Activated T-helper 17 cell treated with anti-CD3 and anti-CD28 coated beads, Interleukin-2, amount 50 U/mL, for 72 hours (primary cell): ENCODE measurements at regions not wholly inside any gene's neighbourhood (a gene's known extent, or its start where the extent isn't known, plus 50 kb on each side); places are given as distances from the start of the nearest gene placed in this dataset.

ENCODE experiments used
- ATAC-seq: fragments of 150-1000 bp; cut with Tn5 transposase; replicated peaks from 2 replicates; pipeline ENCODE4 v1.10.0; 2021; ENCODE audit warnings: mild to moderate bottlenecking, moderate library complexity
- H3K27ac Mint-ChIP-seq: one replicate; pipeline ENCODE4 v1.8.0; 2022; ENCODE audit warnings: mixed read lengths
- H3K27me3 Mint-ChIP-seq: one replicate; pipeline ENCODE4 v1.8.0; 2022; ENCODE audit warnings: mixed read lengths
- H3K36me3 Mint-ChIP-seq: one replicate; pipeline ENCODE4 v1.8.0; 2022; ENCODE audit warnings: low read depth, mild to moderate bottlenecking, mixed read lengths
- H3K4me1 Mint-ChIP-seq: one replicate; pipeline ENCODE4 v1.8.0; 2022; ENCODE audit warnings: mixed read lengths
- H3K4me3 Mint-ChIP-seq: one replicate; pipeline ENCODE4 v1.8.0; 2022; ENCODE audit warnings: mild to moderate bottlenecking, mixed read lengths
- H3K9me3 Mint-ChIP-seq: one replicate; pipeline ENCODE4 v1.8.0; 2022; ENCODE audit warnings: mixed read lengths

- Mint-ChIP-seq H3K36me3 (no peaks in the 10 kb centered on the region), H3K27ac (no peak overlapping the region), H3K4me3 (no peak overlapping the region), H3K4me1 (no peaks in the 10 kb centered on the region), H3K9me3 (no peaks in the 10 kb centered on the region), H3K27me3 (peaks cover 24% of the 10 kb centered on the region)
- no peak for ATAC-seq
These were observed 129.3 kb upstream of the GJB5 start for GRCh38 chr1:34625521-34626015.

DNA sequence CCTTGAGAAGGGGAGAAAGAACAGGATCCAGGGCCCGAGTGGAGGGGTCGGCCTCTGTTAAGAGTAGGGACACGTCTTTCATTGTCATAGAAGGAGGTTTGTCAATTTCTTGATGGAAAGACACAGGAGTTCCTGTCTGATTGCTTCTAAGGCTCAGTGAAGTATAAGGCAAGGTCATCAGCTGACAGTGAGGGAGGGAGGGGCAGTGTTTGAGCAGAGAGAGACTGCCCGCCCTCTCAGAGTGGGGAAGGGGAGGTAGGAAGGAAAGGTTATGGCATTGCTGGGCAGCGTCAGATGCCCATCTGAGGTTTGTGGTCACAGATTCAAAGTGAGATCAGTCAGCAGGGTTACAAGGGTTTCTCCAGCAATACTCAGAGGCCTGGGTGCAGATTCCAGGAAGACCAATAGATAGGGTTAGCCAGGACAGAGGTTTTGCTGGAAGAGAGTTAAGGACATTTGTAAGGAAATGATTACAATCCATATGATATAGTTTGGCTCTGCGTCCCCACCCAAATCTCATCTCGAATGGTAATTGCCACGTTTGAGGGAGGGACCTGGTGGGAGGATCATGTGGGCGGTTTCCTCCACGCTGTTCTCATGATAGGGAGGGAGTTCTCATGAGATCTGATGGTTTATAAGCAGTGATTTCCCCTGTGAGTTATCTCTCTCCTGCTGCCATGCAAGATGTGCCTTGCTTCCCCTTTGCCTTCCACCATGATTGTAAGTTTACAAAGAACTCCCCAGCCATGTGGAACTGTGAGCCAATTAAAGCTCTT is 127.2 kb upstream of the GJB5 start:
- no peaks in the 10 kb centered on the region for H3K9me3 Mint-ChIP-seq
- no peaks in the 10 kb centered on the region for H3K36me3 Mint-ChIP-seq
- H3K4me1 Mint-ChIP-seq = no peaks in the 10 kb centered on the region
- peaks cover 16% of the 10 kb centered on the region for H3K27me3 Mint-ChIP-seq
- no peak overlapping the region for H3K27ac Mint-ChIP-seq
- H3K4me3 Mint-ChIP-seq = no peak overlapping the region
- ATAC-seq = no peak

GRCh38 chr1:34631126-34631525 is 123.7 kb upstream of the GJB5 start:
- H3K4me1 Mint-ChIP-seq = no peaks in the 10 kb centered on the region
- H3K9me3 Mint-ChIP-seq = no peaks in the 10 kb centered on the region
- no peak overlapping the region for H3K27ac Mint-ChIP-seq
- ATAC-seq = no peak
- H3K4me3 Mint-ChIP-seq = no peak overlapping the region
- H3K36me3 Mint-ChIP-seq = no peaks in the 10 kb centered on the region
- H3K27me3 Mint-ChIP-seq = peaks cover 3% of the 10 kb centered on the region

DNA sequence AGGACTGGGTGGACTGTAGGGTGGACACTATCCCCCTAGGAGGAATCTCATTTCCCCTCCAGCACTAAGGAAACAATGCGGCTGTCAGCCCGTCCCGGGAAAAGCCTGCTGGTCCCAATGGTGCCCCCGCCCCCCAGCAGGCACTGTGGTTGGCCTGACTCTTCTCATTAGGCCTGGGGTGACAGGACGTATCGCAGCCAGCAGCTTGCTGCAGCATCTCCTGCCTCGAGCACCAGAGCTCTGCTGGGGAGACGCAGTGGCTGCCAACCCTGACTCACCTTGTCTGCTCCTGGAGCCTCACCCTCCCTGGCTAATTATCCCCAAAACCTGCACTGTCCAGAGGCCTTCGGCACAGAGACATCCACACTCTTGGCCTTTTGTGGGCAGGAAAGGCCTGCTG is 115.1 kb upstream of the GJB5 start:
- Mint-ChIP-seq H3K4me1 (no peaks in the 10 kb centered on the region), H3K4me3 (no peak overlapping the region), H3K9me3 (no peaks in the 10 kb centered on the region), H3K36me3 (no peaks in the 10 kb centered on the region), H3K27ac (no peak overlapping the region), H3K27me3 (peaks cover 10% of the 10 kb centered on the region)
- ATAC-seq = no peak

DNA sequence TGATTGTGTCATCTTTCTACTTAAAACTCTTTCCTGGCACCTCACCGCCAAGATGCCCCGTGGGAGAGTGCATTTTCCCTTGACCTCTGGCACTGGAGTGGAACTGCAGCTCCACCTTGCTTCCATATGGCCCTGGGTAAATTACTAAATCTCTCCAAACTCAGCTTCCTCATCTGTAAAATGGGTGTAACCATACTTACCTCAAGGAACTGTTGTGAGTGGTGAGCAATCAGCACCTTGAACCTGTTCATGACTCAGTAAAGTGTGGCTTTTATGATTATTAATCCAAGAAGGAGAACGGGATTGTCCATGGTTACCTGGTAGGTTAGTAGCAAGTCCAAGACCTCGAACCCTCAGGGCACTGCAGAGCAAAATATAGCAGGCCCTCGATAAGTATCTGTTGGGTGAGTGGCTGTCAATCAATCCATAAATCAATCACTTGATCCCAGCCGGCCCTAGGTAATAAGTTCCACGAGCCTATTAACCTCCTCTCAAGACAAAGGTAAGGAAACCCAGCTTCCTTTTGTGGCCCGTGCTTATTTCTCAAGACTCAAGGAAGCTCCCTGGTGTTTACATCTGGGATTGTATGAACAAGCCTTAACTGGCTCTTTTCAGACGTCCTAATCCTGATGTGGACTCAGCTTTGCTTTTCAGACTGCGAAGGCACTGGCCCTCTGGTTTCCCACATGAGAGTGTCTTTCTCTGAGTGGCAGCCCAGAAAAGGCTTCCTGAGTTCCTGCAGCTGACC is 114.0 kb upstream of the GJB5 start:
- no peak for ATAC-seq
- H3K36me3 Mint-ChIP-seq = no peaks in the 10 kb centered on the region
- no peaks in the 10 kb centered on the region for H3K4me1 Mint-ChIP-seq
- no peak overlapping the region for H3K27ac Mint-ChIP-seq
- peaks cover 12% of the 10 kb centered on the region for H3K27me3 Mint-ChIP-seq
- no peaks in the 10 kb centered on the region for H3K9me3 Mint-ChIP-seq
- H3K4me3 Mint-ChIP-seq = no peak overlapping the region

GRCh38 chr1:34642679-34643078 is 112.2 kb upstream of the GJB5 start:
- Mint-ChIP-seq H3K27ac (no peak overlapping the region), H3K36me3 (no peaks in the 10 kb centered on the region), H3K27me3 (peaks cover 12% of the 10 kb centered on the region), H3K9me3 (no peaks in the 10 kb centered on the region), H3K4me3 (no peak overlapping the region), H3K4me1 (no peaks in the 10 kb centered on the region)
- no peak for ATAC-seq

DNA sequence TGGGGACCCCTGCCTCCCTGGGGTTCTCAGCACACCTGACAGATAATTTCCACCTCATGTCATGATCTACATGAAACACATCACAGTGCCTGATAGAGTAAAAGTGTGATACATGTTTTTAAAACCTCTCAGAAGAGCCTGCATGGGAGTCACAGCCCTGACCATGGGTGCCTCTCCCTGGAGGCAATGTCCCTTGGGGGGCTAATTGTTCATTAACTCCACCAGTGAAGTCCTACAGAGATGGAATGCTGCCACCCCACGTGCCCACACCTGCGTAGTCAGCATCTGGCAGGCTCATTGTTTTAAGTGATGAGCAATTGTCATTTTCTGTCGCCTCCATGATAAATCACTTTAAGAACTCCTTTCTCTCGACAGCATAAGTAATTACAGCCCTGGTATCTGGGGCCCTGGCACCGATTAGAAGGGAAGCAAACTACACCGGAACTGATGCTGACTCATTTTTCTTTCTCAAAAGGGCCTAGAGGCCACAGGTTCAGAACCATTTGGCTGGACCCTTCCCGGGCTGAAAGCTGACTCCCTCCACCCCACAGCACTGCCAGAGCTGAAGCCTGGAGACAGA is 109.6 kb upstream of the GJB5 start:
- peaks cover 24% of the 10 kb centered on the region for H3K27me3 Mint-ChIP-seq
- H3K27ac Mint-ChIP-seq = no peak overlapping the region
- H3K36me3 Mint-ChIP-seq = no peaks in the 10 kb centered on the region
- no peaks in the 10 kb centered on the region for H3K4me1 Mint-ChIP-seq
- H3K9me3 Mint-ChIP-seq = no peaks in the 10 kb centered on the region
- ATAC-seq = no peak
- H3K4me3 Mint-ChIP-seq = no peak overlapping the region

- no peak for ATAC-seq
- no peaks in the 10 kb centered on the region for H3K9me3 Mint-ChIP-seq
- no peak overlapping the region for H3K27ac Mint-ChIP-seq
- H3K36me3 Mint-ChIP-seq = no peaks in the 10 kb centered on the region
- H3K4me3 Mint-ChIP-seq = no peak overlapping the region
- H3K27me3 Mint-ChIP-seq = peaks cover 20% of the 10 kb centered on the region
- H3K4me1 Mint-ChIP-seq = no peaks in the 10 kb centered on the region
These were observed 108.9 kb upstream of the GJB5 start for GRCh38 chr1:34645919-34646318.

GRCh38 chr1:34648501-34648900 is 106.3 kb upstream of the GJB5 start:
- Mint-ChIP-seq H3K36me3 (no peaks in the 10 kb centered on the region), H3K27ac (no peak overlapping the region), H3K27me3 (peaks cover 29% of the 10 kb centered on the region), H3K4me3 (no peak overlapping the region), H3K9me3 (no peaks in the 10 kb centered on the region), H3K4me1 (no peaks in the 10 kb centered on the region)
- ATAC-seq = no peak

DNA sequence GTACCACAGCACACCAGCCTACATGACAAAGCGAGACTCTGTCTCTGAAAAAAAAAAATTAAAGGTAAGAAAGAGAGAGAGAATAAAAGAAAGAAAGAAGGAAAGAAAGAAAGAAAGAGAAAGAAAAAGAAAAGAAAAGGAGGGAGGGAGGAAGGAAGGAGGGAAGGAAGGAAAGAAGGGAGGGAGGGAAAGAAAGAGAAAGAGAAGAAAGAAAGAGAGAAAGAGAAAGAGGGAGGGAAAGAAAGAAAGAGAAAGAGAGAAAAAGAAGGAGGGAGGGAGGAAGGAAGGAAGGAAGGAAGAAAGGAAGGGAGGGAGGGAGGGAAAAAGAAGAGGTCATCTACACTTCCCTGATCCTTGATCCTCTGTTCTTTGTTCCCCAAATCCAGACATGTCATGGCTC is 104.8 kb upstream of the GJB5 start:
- Mint-ChIP-seq H3K4me1 (no peaks in the 10 kb centered on the region), H3K9me3 (no peaks in the 10 kb centered on the region), H3K4me3 (no peak overlapping the region), H3K27me3 (peaks cover 28% of the 10 kb centered on the region), H3K27ac (no peak overlapping the region), H3K36me3 (no peaks in the 10 kb centered on the region)
- ATAC-seq = no peak

GRCh38 chr1:34650800-34651199 is 104.0 kb upstream of the GJB5 start:
- H3K36me3 Mint-ChIP-seq = no peaks in the 10 kb centered on the region
- no peaks in the 10 kb centered on the region for H3K9me3 Mint-ChIP-seq
- H3K4me1 Mint-ChIP-seq = no peaks in the 10 kb centered on the region
- peaks cover 32% of the 10 kb centered on the region for H3K27me3 Mint-ChIP-seq
- no peak overlapping the region for H3K27ac Mint-ChIP-seq
- ATAC-seq = no peak
- H3K4me3 Mint-ChIP-seq = no peak overlapping the region

GRCh38 chr1:34653110-34653509 is 101.7 kb upstream of the GJB5 start:
- H3K4me1 Mint-ChIP-seq = no peaks in the 10 kb centered on the region
- no peak for ATAC-seq
- H3K4me3 Mint-ChIP-seq = no peak overlapping the region
- no peak overlapping the region for H3K27ac Mint-ChIP-seq
- H3K36me3 Mint-ChIP-seq = no peaks in the 10 kb centered on the region
- no peaks in the 10 kb centered on the region for H3K9me3 Mint-ChIP-seq
- H3K27me3 Mint-ChIP-seq = peaks cover 27% of the 10 kb centered on the region

DNA sequence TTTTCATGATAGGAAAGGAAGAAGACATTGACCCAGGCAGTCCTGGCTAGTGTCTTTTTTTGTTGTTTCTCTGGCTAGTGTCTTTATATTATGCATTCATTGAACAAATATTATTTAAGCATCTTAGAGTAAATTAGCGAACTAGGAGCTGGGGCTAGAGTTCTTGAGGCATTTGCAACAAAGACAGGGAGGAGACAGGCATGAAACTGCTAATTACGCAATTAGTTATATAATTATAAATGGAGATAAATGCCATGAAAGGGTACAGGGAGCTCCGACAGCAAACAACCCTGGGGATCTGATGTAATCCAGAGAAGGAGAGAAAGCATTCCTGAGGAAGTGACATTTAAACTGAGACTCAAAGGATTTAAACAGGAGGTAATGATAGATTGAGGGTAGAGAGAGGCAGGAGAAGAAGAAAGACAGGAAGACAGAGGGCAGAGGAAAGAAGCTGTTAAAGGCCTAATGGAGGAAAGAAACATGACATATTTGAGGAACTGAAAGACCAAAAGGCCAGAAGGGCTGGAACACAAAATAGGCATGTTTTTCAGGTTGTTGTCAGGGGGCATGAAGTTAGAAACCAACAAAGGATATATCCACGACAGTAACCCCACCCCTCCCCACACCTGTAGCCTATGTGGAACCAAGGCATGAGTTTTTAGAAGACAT is 99.5 kb upstream of the GJB5 start:
- Mint-ChIP-seq H3K4me3 (no peak overlapping the region), H3K4me1 (no peaks in the 10 kb centered on the region), H3K27ac (no peak overlapping the region), H3K27me3 (peaks cover 19% of the 10 kb centered on the region), H3K9me3 (no peaks in the 10 kb centered on the region), H3K36me3 (no peaks in the 10 kb centered on the region)
- ATAC-seq = no peak

DNA sequence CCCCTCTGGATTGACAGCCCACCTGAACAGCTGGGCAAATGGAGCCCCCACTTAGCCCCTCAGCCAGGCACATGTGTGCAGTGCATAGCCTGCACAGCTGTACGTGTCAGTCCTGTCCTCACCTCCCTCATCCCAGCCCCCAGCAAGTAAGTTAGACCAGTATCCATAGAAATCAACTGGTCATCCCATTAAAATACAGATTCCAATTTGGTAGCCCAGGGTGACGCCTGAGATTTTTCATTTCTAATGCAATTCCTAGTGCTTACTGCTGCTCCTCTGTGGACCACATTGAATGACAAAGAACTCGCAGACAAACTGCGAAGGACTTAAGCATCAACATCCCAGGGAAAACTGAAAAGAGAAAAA is 99.0 kb upstream of the GJB5 start:
- ATAC-seq = no peak

More for the DNA sequence above, 99.0 kb upstream of the GJB5 start:
- H3K4me3 Mint-ChIP-seq = no peak overlapping the region
- H3K4me1 Mint-ChIP-seq = no peaks in the 10 kb centered on the region
- no peak overlapping the region for H3K27ac Mint-ChIP-seq
- H3K9me3 Mint-ChIP-seq = no peaks in the 10 kb centered on the region
- H3K36me3 Mint-ChIP-seq = no peaks in the 10 kb centered on the region
- peaks cover 19% of the 10 kb centered on the region for H3K27me3 Mint-ChIP-seq
